ENCODE measurements at regions not wholly inside any gene's neighbourhood (a gene's known extent, or its start where the extent isn't known, plus 50 kb on each side); places are given as distances from the start of the nearest gene placed in this dataset.

DNA sequence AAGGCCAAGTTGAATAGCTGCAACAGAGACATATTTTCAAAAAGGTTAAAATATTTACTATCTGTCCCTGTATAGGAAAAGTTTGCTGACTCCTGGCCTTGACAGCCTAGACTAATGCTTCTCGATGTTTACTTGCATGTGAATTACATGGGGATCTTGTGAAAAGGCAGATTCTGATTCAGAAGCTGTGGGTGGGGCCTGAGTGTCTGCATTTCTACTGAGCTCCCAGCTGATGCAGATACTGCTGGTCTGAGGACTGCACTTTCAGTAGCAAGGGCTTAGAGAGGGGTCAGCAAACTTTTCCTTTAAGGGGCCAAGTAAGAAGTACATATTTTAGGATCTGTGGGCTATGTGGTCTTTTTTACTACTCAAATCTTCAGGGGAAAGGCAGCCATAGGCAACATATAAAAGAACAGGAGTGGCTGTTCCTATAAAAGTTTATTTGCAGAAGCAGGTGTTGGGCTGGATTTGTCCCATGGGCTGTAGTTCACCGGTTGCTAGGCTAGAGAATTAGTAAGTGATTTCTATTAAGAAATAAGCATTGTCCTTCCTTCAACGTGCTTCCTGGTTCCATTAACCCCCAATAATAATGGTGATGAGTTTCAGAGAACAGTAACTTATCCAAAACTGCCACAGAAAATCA lies 97.2 kb upstream of the PDE5A start:
- H3K27me3 ChIP-seq (ENCODE audit: control insufficient read depth in 2 of 2, insufficient read depth in 2 of 2, low read length in 2 of 2) = no peaks in the 10 kb centered on the region
- no peaks in the 10 kb centered on the region for H3K9me1 ChIP-seq (replicated peaks; ENCODE audit: control insufficient read depth, extremely low read depth, insufficient read depth, low read length)
- no TSS peak for BruUV-seq (replicated peaks)
- ChIA-PET CTCF (no interaction called here), POLR2A (no interaction called here)
- FAIRE-seq (peak; percentile 33), DNase-seq (ENCODE audit: low read depth, low spot score) (no peak)
- intact Hi-C loops (cut with micrococcal nuclease) = loop anchor here (5.0 kb wide), 1 partner anchor 69 kb away; no protein-coding TSS in a partner anchor
- no peaks in the 10 kb centered on the region for H3K9me3 ChIP-seq (replicated peaks; ENCODE audit: control insufficient read depth, insufficient read depth, low read length)
- no peak overlapping the region for H3K27ac ChIP-seq (ENCODE audit: insufficient read depth, low read depth, low read length)
- H3K36me3 ChIP-seq (ENCODE audit: control insufficient read depth in 2 of 2, extremely low read depth in 1 of 2, insufficient read depth in 2 of 2, low read length in 2 of 2) = no peaks in the 10 kb centered on the region
- dilution Hi-C loops (cut with MboI; ENCODE audit: extremely low pct_ligation_motif_present, low sequenced_read_pairs) = no loop called here
- no peaks in the 10 kb centered on the region for H3K79me2 ChIP-seq (ENCODE audit: control insufficient read depth, insufficient read depth, low read length)
- no peaks in the 10 kb centered on the region for H4K20me1 ChIP-seq (replicated peaks; ENCODE audit: control insufficient read depth, extremely low read depth, insufficient read depth, low read length)
- no peak overlapping the region for H3K4me2 ChIP-seq (ENCODE audit: insufficient read depth, low read length)
- H3K9ac ChIP-seq (replicated peaks; ENCODE audit: extremely low read depth, insufficient read depth, low read length) = no peak overlapping the region
- TF ChIP-seq FOS (IDR thresholded peaks at IDR 0.05; ENCODE audit: borderline replicate concordance, insufficient read depth, low read length) = no peak
- no peak for TF ChIP-seq JUN (IDR thresholded peaks at IDR 0.05; ENCODE audit: borderline replicate concordance, insufficient read depth, insufficient read length, low read depth)
- no peak for TF ChIP-seq MYC (IDR thresholded peaks at IDR 0.05; ENCODE audit: low read depth, low read length)
- no peak for TF ChIP-seq EZH2 (IDR thresholded peaks at IDR 0.05; ENCODE audit: borderline replicate concordance, low read depth, low read length, severe bottlenecking)
- no peak for TF ChIP-seq POLR2A (IDR thresholded peaks at IDR 0.05; ENCODE audit: low read depth, low read length)
- H2AFZ ChIP-seq (ENCODE audit: low read depth, low read length) = no peak overlapping the region
- no peak overlapping the region for H3K4me3 ChIP-seq (replicated peaks in 1 of 3; ENCODE audit: insufficient read depth in 1 of 3, low read depth in 1 of 3, low read length in 3 of 3)
- peaks cover 15% of the 10 kb centered on the region for H3K4me1 ChIP-seq (ENCODE audit: control insufficient read depth, extremely low read depth, insufficient read depth, low read length)

DNA sequence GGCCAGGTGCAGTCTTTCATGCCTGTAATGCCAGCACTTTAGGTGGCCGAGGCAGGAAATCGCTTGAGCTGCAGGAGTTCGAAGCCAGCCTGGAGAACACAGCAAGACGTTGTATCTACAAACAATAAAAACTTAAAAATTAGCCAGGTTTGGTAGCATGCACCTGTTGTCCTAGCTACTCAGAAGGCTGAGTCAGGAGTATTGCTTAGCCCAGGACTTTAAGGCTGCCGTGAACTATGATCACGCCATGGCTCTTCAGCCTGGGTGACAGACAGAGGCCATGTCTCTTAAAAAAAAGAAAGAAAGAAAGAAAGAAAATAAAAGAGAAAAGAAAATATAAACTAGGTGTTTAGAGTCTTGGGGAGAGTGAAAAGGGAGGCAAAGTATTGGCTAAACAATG lies 96.4 kb upstream of the PDE5A start:
- dilution Hi-C loops (cut with MboI; ENCODE audit: extremely low pct_ligation_motif_present, low sequenced_read_pairs) (no loop called here), intact Hi-C loops (cut with micrococcal nuclease) (loop anchor here (5.0 kb wide), 1 partner anchor 68 kb away; no protein-coding TSS in a partner anchor)
- no peaks in the 10 kb centered on the region for H3K9me3 ChIP-seq (replicated peaks; ENCODE audit: control insufficient read depth, insufficient read depth, low read length)
- POLR2A ChIA-PET = no interaction called here
- H3K9me1 ChIP-seq (replicated peaks; ENCODE audit: control insufficient read depth, extremely low read depth, insufficient read depth, low read length) = no peaks in the 10 kb centered on the region
- TF ChIP-seq FOS (IDR thresholded peaks at IDR 0.05; ENCODE audit: borderline replicate concordance, insufficient read depth, low read length) (no peak), EZH2 (IDR thresholded peaks at IDR 0.05; ENCODE audit: borderline replicate concordance, low read depth, low read length, severe bottlenecking) (no peak), GATA2 (IDR thresholded peaks at IDR 0.05; ENCODE audit: insufficient read depth, insufficient read length, low read depth, low read length) (no peak), MYC (IDR thresholded peaks at IDR 0.05; ENCODE audit: low read depth, low read length) (no peak), JUN (IDR thresholded peaks at IDR 0.05; ENCODE audit: borderline replicate concordance, insufficient read depth, insufficient read length, low read depth) (no peak)
- TF ChIP-seq, protein P1, sequence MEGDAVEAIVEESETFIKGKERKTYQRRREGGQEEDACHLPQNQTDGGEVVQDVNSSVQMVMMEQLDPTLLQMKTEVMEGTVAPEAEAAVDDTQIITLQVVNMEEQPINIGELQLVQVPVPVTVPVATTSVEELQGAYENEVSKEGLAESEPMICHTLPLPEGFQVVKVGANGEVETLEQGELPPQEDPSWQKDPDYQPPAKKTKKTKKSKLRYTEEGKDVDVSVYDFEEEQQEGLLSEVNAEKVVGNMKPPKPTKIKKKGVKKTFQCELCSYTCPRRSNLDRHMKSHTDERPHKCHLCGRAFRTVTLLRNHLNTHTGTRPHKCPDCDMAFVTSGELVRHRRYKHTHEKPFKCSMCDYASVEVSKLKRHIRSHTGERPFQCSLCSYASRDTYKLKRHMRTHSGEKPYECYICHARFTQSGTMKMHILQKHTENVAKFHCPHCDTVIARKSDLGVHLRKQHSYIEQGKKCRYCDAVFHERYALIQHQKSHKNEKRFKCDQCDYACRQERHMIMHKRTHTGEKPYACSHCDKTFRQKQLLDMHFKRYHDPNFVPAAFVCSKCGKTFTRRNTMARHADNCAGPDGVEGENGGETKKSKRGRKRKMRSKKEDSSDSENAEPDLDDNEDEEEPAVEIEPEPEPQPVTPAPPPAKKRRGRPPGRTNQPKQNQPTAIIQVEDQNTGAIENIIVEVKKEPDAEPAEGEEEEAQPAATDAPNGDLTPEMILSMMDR (IDR thresholded peaks at IDR 0.05; ENCODE audit: extremely low read depth in 1 of 2, insufficient read depth in 1 of 2, low read depth in 1 of 2, low read length in 2 of 2) = no peak
- H3K4me1 ChIP-seq (ENCODE audit: control insufficient read depth, extremely low read depth, insufficient read depth, low read length) = peaks cover 7% of the 10 kb centered on the region
- H3K36me3 ChIP-seq (ENCODE audit: control insufficient read depth in 2 of 2, extremely low read depth in 1 of 2, insufficient read depth in 2 of 2, low read length in 2 of 2) = no peaks in the 10 kb centered on the region
- H3K9ac ChIP-seq (replicated peaks; ENCODE audit: extremely low read depth, insufficient read depth, low read length) = no peak overlapping the region
- no peaks in the 10 kb centered on the region for H3K27me3 ChIP-seq (ENCODE audit: control insufficient read depth in 2 of 2, insufficient read depth in 2 of 2, low read length in 2 of 2)
- no peak overlapping the region for H3K4me2 ChIP-seq (ENCODE audit: insufficient read depth, low read length)
- H3K79me2 ChIP-seq (ENCODE audit: control insufficient read depth, insufficient read depth, low read length) = no peaks in the 10 kb centered on the region
- DNase-seq (ENCODE audit: low read depth, low spot score) (no peak), FAIRE-seq (no peak)
- CTCF ChIA-PET = no interaction called here
- H2AFZ ChIP-seq (ENCODE audit: low read depth, low read length) = no peak overlapping the region
- no peak overlapping the region for H3K27ac ChIP-seq (ENCODE audit: insufficient read depth, low read depth, low read length)
- H4K20me1 ChIP-seq (replicated peaks; ENCODE audit: control insufficient read depth, extremely low read depth, insufficient read depth, low read length) = no peaks in the 10 kb centered on the region
- no peak overlapping the region for H3K4me3 ChIP-seq (replicated peaks in 1 of 3; ENCODE audit: insufficient read depth in 1 of 3, low read depth in 1 of 3, low read length in 3 of 3)
- no TSS peak for BruUV-seq (replicated peaks)
